NCI-H526 (cell line): ENCODE measurements at regions not wholly inside any gene's neighbourhood (a gene's known extent, or its start where the extent isn't known, plus 50 kb on each side); places are given as distances from the start of the nearest gene placed in this dataset.
"Not testable (repeated sequence)": the region's sequence is repeated elsewhere in the genome, so short reads cannot be mapped to it uniquely, and the experiment has no call there.

Experiments
- DNase-seq, 2 experiments: peaks; one replicate each; lab custom pipeline; 2025; lab: John Stamatoyannopoulos, UW

DNA sequence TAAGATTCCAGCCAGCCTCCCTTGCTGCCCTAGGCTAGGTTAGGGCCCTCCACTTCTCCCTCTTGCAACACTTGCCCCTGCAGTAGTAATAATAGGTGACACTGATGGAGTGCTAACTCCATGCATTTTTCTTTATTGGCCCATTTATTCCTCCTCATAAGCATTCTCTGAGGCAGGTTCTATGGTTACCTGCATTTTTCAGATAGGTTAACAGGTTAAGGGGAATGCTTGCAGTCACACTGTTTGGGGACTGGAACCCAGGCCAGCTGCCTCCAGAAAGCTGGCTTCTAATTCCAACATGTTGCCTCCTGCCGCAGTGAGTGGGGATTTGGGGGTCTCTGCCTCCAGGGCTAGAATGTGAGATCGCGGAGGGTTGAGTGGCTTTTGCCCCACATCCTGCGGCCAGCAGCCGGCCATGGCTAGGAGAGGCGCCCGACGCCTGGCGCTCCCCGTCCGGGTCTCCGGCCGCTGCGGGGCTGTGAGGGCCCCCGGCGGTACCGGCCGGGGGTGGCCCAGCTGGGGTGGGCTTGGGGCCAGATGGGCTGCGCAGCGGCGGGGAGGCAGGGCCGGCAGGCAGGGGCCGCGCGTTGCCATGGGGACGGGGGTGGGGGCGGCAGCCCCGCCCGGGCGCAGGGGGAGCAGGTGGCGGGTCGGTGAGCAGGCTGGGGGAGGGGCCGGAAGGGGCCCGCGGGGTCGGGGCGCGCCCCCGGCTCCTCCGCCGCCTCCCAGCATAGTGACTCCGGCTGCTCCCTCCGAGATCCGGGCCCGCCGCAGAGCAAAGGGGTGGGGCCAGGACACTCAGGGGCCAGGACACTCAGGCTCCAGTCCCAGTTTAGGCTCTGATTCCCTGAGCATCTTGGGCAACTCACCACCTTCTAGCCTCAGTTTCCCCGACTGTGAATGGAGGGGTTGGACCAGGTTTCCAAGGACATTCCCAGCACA, 68.4 kb upstream of the SSBP3 start:
- DNase-seq, result peak in 1 of 2 experiments; percentile 49

DNA sequence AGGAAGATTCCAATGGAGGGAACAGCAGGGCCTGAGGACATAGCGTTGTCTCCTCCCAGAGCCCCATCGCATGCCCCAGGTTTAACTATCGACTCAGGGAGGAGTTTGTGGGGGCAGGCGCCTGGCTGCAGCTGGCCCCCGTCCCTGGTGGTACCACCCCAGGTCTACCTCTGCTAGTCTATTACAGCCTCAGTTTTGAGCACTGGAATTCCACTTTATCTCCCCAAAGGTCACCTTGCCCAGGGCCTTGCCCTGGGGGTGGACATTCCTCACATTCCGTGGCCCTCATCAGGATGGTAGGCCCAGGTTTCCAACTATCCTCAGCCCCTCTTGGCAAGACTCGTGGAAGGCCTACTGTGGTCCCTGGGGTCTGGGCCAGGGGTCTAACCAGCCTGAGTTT, 65.4 kb upstream of the SSBP3 start:
- no peak for DNase-seq

DNA sequence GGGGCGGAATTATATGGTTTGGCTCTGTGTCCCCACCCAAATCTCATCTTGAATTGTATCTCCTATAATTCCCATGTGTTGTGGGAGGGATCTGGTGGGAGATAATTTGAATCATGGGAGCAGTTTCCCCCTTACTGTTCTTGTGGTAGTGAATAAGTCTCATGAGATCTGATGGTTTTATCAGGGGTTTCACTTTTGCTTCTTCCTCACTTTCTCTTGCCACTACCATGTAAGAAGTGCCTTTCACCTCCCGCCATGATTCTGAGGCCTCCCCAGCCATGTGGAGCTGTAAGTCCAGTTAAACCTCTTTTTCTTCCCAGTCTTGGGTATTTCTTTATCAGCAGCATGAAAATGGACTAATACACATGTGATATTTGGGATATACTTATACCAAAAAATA, 63.2 kb upstream of the SSBP3 start:
- not testable (repeated sequence) for DNase-seq

DNA sequence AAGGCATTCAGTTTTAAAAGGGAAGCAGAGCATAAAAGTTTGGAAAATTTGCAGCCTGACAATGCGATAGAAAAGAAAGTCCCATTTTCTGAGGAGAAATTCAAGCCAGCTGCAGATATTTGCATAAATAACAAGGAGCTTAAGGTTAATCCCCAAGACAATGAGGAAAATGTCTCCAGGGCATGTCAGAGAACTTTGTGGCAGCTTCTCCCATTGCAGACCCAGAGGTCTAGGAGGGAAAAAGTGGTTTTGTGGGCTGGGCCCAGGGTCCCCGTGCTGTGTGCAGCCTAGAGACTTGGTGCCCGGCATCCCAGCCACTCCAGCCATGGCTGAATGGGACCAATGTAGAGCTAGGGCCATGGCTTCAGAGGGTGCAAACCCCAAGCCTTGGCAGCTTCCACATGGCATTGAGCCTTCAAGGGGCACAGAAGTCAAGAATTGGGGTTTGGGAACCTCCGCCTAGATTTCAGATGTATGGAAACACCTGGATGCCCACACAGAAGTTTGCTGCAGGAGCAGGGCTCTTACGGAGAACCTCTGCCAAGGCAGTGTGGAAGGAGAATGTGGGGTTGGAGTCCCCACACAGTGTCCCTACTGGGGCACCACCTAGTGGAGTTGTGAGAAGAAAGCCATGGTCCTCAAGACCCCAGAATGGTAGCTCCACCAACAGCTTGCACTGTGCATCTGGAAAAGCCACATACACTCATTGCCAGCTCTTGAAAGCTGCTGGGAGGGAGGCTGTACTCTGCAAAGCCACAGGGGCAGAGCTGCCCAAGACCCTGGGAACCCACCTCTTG, 62.3 kb upstream of the SSBP3 start:
- DNase-seq, result not testable (repeated sequence)

DNA sequence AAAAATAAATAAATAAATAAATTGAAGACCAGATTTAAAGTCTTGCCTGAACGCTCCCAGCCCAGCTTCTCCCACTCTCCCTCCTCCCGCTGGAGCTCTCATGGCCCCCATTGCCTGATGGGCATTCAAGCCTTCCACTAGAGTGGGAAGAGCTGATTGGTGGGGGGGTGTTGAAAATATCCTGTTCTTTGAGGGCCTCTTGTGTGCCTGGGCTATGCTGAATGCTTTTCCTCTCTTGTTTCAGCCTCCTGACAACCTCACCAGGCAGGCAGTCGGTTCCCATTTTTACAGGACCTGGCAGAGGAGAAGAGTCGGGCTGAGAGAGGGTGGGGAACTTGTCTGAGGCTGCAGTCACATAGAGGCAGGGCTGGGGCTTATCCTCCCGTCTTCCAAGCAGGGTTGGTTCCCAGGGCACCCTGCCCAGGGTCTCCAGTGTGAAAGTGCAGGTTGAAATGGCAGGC, 59.2 kb upstream of the SSBP3 start:
- DNase-seq, result no peak

DNA sequence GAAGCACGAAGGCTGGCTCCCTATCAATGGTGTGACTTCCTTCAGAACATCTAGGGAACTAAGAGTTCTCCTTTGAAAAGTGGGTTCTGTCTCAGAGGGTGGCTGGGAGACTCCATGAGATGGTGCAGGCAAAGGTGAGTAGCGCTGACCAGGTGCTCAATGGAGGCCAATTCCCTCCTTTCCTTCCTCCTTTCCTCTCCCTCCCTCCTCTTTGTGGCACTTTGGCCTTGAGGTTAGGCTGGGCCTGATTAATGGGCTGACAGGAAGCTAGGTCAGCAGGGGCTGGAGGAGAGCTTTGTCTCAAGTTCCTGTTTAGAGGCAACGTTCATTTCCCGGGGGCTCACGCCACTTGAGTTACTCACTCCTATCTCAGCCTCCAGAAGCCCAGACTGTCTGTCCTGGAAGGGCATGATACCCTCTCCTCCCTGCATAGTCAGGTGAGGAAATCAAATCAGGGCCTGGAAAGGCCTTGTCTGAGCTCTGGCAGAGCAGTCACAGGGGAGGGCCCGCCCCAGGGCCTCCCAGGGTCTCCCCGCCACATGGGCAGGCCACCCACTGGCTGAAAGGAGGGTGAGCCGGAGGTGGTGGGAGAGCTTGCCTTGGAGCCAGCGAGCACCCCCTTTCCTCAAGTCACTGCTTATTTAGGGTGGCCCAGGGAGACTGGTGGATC, 58.4 kb upstream of the SSBP3 start:
- no peak for DNase-seq

DNA sequence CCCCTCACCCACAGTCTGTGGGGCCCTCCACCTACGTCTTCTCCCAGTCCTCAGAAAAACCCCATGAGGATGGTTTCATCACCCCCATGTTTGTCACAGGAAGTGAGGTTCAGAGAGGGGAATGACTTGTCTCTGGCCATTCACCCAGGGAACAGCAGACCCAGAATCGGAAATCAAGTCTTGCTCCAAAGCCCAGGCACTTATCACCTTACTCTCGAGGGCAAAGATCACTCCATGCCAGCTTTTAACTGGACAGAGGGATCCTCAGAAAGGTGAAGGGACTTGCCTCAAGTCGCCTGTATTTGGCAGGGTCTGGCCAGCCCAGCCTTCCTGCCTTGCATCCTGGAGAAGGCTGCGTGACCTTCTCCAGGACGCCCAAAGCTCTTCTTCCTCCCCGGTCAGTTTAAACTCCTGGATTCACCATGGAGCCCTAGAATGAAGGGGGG, 57.9 kb upstream of the SSBP3 start:
- DNase-seq, result no peak

DNA sequence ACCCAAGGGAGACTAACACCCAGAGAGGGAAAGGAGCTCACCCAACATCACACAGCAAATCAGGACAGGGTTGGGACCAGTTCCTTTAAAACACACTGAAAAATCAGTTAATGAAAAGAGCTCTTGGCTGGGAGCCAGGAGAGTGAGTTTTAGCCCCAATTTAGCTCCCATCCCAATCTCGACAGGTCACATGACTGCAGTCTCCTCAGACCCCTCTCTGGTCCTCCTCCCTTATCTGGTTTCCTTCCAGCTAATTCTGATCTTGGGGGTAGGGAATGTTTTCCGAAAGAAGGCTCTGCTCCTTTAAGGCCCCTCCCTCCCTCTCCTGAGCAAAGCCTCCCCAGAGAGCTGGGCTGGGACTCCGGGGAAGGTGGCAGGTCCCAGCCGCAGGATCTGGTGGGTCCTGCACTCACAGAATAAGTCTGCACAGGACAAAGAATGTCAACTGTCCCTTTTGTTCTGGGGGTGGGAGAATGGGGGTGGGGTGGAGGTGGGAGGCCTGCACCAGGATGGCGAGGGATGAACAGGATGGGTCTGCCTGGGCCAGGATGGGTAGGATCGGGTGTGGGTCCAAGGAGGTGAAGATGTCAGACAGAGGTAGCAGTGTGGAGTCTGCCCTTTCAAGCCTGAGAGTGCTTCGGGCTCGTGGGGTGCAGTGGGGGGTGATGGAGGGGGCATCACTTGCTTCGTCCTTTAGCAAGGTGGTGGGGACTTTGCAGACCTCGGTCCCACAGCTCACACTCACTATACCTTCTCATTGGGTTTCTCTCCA, 57.3 kb upstream of the SSBP3 start:
- DNase-seq, result no peak

DNA sequence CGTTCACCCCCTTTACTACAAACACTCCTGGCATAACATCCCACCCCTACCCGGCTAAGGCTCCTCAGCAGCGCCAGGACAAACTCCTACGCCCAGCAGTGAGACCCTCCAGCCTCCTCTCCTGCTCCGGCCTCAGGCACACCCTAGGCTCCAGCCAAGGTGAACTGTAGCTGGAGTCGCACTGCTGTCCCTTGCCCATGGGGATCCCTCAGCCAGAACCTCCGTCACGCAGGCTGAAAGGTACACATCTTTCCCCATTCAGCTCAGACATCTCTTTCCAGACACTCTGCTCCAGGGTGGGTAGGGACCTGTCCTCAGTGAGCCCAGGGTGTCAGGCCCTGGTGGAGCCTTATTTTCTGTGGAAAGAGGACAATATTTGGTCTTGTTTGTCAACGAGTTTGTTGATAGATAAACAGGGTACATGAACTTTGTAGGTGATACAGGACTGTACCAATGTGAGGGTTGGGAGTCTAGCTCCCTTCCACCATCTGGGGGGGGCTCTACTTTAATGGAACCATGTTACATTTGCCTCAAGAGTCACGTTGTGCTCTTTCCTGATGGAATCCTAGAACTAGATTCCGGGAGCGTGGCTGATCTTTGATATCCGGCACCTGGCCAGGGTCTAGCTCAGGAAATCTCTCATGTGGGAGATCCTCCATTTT, 56.5 kb upstream of the SSBP3 start:
- no peak for DNase-seq

DNA sequence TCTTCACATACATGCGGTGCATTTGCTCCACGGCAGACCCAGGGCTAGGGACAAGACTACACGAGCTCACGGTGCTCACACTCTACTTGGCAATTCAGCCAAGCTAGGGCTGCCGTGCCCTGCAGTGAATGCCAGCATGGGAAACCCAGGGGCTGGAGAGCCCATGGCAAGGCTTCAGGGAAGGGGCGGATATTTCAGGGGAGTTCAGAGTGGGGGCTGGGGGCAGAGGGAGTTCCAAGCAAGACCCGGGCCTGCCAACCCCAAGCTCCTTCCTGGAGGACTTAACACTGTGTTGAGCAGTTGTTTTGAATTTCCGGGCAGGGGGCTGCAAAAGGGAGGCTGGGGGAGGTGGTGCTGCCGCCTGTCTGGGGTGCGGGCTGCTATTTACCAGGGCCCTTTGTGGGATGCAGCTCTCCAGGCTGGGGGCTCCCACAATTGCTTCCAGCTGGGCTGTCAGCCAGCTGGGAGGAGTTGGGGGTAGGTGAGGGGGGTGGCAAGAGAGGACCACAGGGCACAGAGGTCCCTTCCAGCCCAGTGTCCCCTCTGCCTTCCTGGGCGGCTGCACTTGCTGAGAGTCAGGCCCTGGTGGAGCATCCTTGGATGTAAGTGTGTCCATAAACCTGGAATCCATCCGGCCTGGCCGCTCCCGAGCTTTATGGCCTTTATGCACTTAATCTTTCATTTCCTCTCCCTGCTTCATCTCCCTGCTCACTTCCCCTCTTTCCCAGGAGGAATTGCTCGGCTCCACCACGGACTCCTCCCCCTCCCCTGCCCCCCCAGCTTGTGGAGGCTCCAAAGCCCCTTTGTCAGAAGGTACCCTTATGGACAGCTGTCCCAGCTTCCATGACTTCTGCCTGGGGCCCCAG, 55.8 kb upstream of the SSBP3 start:
- no peak for DNase-seq

DNA sequence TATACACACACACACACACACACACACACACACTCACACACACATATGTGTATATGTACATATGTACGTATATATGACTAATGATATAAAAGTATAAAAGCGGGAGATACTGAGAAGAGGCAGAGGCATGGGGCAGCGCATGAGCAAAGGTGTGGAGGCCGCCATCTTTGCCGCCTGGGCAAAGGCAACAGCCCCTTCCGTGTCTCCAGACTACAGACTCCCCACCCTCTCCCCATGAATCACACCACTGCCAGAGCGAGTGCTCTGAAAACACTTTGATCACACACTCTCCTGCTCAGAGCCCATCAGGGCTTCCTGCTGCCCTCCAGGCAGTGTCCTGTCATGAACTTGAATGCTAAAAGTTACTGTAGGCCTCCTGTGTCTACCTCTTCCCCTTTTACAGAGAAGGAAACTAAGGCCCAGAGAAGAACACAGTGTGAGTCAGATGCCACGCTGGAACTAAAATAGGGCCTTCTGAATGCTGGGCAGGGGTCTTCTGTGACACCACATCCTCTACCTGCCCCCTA, 54.7 kb upstream of the SSBP3 start:
- DNase-seq, result no peak

DNA sequence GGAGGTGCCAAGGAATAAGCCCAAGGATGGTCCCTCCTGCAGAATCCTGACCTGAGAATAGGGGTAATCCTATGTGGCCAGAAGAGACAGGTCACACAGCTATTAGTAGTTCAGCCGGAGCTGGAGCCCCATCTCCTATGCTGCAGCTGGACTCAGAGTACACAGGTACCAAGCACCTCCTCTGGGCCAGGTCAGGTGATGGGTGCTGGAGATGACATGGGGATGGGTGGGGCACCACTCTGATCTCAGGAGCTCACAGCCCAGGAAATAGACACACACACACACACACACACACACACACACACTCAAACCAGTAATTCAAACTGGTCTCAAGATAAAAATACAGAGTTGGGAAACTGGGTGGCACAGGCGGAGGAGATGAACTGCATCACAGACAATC, 54.2 kb upstream of the SSBP3 start:
- no peak for DNase-seq

DNA sequence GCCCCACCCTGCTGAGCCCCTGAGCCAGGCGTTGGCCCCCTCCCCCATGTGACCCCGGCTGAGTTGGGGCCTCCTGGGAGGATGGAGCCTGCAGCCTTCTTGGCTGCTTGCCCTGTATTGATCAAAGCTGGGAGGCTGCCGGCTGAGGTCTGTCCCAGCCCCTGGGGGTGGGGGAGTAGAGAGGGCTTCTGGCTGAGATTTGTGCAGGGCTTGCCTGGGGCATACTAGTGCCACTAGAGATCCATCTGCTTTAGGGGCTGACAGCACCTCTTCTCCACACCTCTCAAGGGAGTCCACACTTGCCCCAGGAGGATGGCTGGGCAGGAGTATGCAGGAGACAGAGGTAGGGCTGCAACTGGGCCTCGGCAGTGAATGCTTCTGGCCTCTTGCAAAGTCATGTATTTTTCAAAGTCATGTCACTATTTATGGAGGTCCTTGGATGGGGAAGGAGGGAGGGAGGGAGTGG, 53.6 kb upstream of the SSBP3 start:
- no peak for DNase-seq

DNA sequence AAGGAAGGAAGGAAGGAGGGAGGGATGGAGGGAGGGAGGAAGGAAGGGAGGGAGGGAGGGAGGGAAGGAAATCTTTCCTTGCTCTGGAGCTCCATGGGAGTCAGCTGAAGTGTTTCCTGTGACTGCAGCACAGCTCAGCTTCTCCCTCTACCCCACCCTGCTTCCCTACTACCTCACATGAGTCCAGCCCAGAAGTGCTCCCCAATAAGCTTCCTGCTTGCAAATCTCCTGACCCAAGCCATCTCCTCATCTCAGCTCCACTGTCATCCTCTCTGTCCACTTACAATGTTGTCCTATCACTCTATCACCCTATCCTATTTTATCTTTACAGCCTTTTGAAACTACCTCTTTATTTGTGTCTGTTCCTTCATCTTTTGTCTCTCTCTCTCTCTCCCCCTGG, 52.9 kb upstream of the SSBP3 start:
- DNase-seq, result no peak

DNA sequence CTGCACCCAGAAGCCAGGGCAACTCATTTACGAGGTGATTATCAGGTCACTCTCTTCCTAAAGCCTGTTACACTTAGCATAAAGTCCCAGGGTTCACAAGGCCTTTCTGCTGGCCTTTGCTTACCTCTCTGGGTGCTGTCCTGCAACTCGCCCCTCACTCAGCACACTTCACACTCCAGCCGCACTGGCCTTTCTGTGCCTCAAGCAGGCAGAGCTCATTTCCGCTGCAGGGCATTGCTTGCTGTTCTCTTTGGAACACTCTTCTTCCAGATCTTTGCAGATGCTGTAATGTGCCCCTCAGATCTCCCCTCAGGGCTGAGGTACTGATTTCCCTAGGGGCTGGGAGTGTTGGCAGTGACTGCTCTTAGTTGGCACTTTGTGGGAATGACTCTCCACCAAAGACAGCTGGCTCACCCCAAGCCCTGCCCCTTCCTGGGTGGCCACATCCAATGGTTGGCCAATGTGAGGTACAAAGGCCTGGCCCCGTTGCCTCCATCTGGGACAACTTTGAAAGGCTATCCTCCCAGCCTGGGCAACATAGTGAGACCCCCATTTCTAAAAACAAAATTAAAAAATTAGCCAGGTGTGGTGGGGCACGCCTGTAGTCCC, 50.8 kb upstream of the SSBP3 start:
- no peak for DNase-seq

DNA sequence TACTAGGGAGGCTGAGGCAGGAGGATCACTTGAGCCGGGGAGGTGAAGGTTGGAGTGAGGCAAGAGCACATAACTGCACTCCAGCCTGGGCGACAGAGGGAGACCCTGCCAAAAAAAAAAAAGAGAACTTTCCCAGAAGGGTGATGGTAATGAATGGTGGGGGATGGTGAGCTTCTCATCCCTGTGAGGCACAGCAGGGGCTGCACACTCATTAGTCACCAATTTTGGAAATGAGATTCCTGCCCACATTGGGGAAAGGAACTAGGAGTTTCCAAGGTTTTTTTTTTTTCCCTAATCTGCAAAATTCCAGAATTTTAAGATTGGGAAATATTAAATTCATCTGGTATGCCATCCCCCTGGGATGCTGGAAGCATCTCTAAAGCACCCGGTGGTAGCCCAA, 50.2 kb upstream of the SSBP3 start:
- DNase-seq, result no peak
